GM12891 (cell line): ENCODE measurements at regions not wholly inside any gene's neighbourhood (a gene's known extent, or its start where the extent isn't known, plus 50 kb on each side); places are given as distances from the start of the nearest gene placed in this dataset.

ENCODE experiments used
- DNase-seq: peaks from one replicate; pipeline ENCODE4 v3.0.0; 2011; ENCODE audit warnings: low spot score; ENCODE audit not compliant: insufficient read length
- FAIRE-seq: peaks from 2 replicates; lab custom pipeline; 2011; peaks lifted over from hg19 to GRCh38; lab: Jason Lieb, UNC
- PAX5 ChIP-seq: IDR thresholded peaks from 2 replicates; pipeline ENCODE4 v1.6.1; 2011; ENCODE audit warnings: low read length, moderate library complexity, mild to moderate bottlenecking; ENCODE audit not compliant: insufficient read depth, severe bottlenecking
- POLR2A ChIP-seq: IDR thresholded peaks from 2 replicates; pipeline ENCODE4 v1.6.1; 2011; ENCODE audit warnings: low read depth, low read length, control low read depth
- POLR2AphosphoS5 ChIP-seq: IDR thresholded peaks from 2 replicates; pipeline ENCODE4 v1.6.1; 2011; ENCODE audit warnings: low read depth, low read length, control low read depth
- POU2F2 ChIP-seq: IDR thresholded peaks from 2 replicates; pipeline ENCODE4 v1.6.1; 2011; ENCODE audit warnings: low read depth, mild to moderate bottlenecking, control low read depth, low read length, moderate library complexity
- SPI1 ChIP-seq: IDR thresholded peaks from 2 replicates; pipeline ENCODE4 v1.6.1; 2011; ENCODE audit warnings: low read depth, low read length, control low read depth
- TAF1 ChIP-seq: IDR thresholded peaks from 2 replicates; pipeline ENCODE4 v1.6.1; 2011; ENCODE audit warnings: low read depth, low read length, control low read depth

DNA sequence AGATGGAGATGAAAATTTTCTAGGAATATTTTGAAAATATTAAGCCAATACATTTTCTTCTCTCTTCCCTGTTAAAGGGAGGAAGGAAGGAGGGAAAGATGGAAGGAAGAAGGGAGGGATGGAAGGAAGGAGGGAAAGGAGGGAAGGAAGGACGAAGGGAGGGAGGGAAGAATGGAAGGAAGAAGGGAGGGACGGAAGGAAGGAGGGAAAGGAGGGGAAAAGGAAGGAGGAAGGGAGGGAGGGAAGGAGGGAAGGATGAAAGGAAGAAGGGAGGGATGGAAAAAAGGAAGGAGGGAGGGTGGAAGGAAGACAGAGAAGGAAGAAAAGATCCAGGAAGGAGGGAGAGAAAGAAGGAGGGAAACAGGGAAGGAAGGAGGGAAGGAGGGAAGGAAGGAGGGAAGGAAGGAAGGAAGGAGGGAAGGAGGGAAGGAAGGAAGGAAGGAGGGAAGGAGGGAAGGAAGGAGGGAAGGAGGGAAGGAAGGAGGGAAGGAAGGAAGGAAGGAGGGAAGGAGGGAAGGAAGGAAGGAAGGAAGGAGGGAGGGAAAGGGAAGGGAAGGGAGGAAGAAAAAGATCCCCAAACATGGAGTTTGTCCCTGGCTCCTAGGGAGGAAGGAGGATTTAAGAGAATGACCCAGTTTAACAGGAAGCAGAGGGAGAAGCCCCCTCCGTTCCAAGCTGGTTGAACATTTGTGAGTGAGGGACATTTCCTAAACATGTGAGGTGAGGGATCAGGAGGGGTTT is 70.3 kb upstream of the NEURL1B start:
- no peak for TF ChIP-seq TAF1
- no peak for TF ChIP-seq POLR2A
- no peak for TF ChIP-seq SPI1
- no peak for TF ChIP-seq PAX5
- no peak for TF ChIP-seq POU2F2
- TF ChIP-seq POLR2AphosphoS5 = no peak
- FAIRE-seq = no peak

DNA sequence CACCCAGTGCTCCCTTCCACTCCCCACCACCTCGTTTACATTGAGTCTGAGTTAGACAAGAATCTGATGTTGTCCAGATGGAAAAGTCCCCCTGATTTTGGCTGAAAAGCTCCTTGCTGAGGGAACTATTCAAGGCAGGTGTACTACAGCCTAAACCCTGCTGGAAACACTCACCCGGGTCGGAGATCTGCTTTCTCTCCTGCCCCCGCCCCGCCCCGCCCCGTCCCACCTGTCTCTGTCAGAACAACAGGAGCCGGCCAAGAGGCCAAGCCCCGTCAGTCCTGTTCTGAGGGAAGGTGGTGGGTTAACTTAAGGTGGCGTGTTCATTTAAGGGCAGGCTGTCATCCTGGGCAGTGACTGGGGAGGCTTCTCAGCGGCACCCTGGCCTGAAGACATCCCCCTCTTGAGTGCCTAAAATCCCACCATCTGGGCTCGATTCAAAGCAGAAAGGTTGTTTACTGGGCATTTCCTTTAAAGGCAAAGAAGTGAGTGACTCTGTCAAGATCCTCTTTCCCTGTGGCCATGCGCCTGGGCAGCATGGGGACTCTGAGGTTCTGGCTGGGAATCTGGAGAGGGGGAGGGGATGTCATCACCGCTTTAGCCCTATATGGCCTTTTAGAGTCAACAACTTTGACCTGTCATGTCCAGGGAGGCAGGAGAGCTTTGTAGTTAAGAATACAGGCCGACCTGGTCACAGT is 71.1 kb upstream of the NEURL1B start:
- DNase-seq (no peak), FAIRE-seq (no peak)
- no peak for TF ChIP-seq POLR2AphosphoS5
- no peak for TF ChIP-seq TAF1
- no peak for TF ChIP-seq SPI1
- no peak for TF ChIP-seq PAX5
- no peak for TF ChIP-seq POU2F2
- no peak for TF ChIP-seq POLR2A

More for the DNA sequence above, 70.3 kb upstream of the NEURL1B start:
- DNase-seq = no peak

DNA sequence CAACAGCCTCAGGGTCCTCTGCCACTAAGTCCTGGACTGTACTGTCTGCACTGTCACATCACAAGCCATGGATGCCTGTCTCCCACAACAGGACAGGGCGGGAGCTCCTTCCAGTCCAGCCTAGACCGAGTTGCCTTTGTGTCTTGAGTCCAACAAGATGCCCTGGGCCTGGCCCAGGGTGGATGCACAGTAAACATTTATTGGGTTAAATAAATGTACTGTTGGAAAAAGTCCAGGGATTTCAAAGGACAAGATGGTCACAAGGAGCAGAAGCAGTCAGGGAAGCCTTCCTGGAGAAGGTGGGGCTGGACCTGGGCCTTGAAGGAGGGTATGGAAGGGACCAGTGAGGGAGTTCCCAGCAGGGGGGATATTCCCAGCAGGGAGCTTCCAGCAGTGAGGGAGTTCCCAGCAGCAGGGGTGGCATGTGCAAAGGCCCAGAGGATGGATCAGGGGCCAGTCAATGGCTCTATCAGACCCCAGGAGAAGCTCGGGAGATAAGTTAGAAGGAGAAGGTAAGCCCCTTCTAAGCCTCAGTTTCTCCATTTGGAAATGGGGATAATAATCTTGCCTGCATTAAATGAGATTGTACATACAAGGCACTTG is 72.7 kb upstream of the NEURL1B start:
- TF ChIP-seq TAF1 (no peak), PAX5 (no peak), POU2F2 (no peak), POLR2AphosphoS5 (no peak), POLR2A (no peak), SPI1 (no peak)
- FAIRE-seq = no peak

DNA sequence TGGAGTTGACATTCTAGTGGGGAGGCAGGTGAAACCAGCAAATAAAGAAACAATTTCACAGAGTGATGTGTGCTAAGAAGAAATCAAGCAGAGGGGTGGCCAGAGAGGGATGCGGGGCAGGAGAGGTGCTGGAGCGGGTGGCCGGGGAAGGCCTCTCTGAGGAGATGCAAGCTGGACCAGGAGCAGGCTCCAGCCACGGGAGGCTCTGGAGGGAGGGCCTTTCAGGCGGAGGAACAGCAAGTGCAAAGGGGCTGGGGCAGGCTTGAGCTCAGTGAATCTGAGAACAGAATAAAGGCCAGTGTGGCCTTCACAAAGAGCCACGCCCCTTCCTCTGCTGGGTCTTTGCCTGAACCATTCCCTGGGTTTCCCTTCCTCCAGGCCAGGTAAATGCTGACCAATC is 73.2 kb upstream of the NEURL1B start:
- FAIRE-seq = no peak
- no peak for DNase-seq
- TF ChIP-seq TAF1 = no peak
- TF ChIP-seq POLR2A = no peak
- TF ChIP-seq POU2F2 = no peak
- TF ChIP-seq POLR2AphosphoS5 = no peak
- no peak for TF ChIP-seq PAX5
- TF ChIP-seq SPI1 = no peak

More for the DNA sequence above, 72.7 kb upstream of the NEURL1B start:
- DNase-seq = no peak

DNA sequence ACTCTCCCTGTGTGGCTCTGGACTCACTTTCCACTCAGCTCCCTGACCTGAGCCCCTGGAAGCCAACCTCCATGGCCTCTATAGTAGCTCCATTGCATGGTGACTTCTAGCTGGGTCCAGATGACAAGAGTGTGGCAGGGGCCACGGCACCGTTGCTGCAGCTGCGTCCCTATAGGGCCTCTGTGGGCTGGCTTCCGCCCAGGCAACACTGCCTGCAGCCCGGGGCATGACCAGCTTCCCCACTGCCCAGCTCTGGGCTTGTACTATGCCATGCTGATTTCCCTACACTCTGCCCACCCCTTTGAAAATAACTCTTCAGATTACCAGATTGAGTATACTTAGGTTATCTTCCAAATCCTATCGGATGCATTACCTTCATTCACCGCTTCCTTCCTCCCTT is 73.8 kb upstream of the NEURL1B start:
- DNase-seq = no peak
- TF ChIP-seq POLR2AphosphoS5 (no peak), SPI1 (no peak), TAF1 (no peak)
- no peak for FAIRE-seq

DNA sequence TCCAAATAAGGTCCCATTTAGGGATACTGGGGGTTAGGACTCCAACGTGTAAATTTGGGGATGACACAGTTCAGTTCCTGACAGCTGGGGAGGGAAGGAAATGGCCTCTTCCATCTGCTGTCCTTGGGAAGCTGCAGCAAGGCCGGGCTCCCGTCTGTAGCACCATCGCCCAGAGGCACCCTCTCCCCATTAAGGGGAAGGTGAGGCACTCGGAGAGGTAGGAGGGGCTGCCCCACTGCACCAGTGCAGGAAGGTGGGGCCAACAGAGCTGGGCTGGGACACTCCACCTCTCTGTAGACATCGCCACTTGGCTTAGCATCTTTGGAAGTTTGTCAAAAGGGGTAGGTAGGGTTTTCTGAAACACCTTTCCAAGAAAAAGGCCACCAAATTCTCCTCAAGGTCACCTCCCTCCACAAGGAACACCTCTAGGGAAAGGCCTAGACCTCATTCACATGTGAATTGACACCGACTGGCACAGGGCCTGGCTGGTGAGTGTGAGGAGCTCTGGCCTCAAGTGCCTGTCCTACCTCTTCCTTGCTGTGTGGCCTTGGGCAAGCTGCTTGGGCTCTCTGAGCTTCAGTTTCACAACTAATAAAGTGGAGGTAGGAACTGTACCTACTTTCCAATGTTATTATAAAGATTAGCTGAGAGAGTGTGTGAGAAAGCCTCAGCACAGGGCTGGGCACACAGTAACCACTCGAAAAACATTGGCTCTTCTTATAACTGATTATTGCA is 75.0 kb upstream of the NEURL1B start:
- no peak for FAIRE-seq
- TF ChIP-seq TAF1 (no peak), POLR2AphosphoS5 (no peak), SPI1 (no peak), POLR2A (no peak), POU2F2 (no peak), PAX5 (no peak)
- no peak for DNase-seq

DNA sequence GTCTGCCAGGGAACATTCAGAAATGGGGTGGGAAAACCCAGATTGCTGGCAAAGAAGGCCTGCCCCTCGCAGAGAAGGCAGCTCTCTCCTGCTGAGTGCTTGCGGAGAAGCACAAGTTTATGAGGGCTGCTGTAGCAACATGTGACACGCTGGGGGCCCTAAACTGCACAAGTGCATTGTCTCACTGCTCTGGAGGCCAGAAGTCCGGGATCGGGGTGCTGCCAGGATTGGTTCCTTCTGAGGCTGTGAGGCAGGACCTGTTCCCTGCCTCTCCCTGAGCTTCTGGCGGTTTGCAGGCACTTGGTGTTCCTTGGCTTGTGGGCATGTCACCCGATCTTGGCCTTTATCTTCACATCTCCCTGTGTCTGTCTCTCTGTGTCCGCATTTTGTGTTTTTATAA is 75.6 kb upstream of the NEURL1B start:
- no peak for TF ChIP-seq PAX5
- TF ChIP-seq POLR2A = no peak
- no peak for TF ChIP-seq POLR2AphosphoS5
- no peak for TF ChIP-seq POU2F2
- TF ChIP-seq SPI1 = no peak
- no peak for TF ChIP-seq TAF1
- FAIRE-seq = no peak
- DNase-seq = no peak

DNA sequence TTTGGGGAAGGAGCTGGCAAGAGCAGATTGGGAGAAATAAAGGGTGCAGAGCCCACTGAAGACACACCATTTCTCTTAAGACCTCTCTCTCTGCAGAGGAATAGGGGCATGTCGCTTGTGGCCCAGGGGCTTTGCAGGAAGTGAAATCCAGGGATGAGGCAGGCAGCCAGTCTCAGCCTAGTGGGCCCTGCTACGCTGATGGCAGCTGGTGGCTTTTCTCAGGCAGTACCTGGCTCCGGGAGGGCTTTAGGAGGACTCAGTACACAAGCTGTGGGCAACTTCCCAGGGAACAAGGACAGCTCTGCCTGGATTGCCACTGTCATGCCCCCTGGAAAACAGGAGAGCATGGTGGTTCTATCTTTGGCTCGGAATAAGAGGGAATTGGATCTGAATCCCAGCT is 76.2 kb upstream of the NEURL1B start:
- FAIRE-seq = no peak
- no peak for TF ChIP-seq PAX5
- TF ChIP-seq POLR2A = no peak
- TF ChIP-seq SPI1 = no peak
- no peak for TF ChIP-seq POU2F2
- no peak for TF ChIP-seq POLR2AphosphoS5
- no peak for TF ChIP-seq TAF1
- no peak for DNase-seq

DNA sequence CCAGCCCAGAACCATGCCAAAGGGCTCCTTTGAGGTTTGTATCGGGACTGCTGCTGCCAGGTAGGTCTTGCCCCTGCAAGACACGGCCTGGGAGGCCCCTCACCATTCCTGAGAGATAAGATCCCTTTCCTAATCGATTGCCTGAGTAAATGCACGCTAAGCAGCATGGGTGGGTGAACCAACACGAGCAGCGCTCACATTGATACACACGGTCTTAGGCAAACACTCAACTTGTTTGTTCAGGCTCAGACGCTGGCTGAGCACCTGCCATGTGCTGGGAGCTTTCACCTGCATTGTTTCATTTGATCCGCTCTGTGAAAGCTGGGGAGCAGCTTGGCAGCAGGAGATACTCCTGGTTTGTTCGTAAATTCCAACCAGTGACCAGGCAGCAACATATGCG is 76.9 kb upstream of the NEURL1B start:
- FAIRE-seq = no peak
- DNase-seq = no peak
- no peak for TF ChIP-seq POU2F2
- no peak for TF ChIP-seq TAF1
- no peak for TF ChIP-seq POLR2AphosphoS5
- no peak for TF ChIP-seq POLR2A
- TF ChIP-seq SPI1 = no peak
- TF ChIP-seq PAX5 = no peak
